ENCODE measurements at regions not wholly inside any gene's neighbourhood (a gene's known extent, or its start where the extent isn't known, plus 50 kb on each side); places are given as distances from the start of the nearest gene placed in this dataset.
"Not testable (repeated sequence)": the region's sequence is repeated elsewhere in the genome, so short reads cannot be mapped to it uniquely, and the experiment has no call there.

DNA sequence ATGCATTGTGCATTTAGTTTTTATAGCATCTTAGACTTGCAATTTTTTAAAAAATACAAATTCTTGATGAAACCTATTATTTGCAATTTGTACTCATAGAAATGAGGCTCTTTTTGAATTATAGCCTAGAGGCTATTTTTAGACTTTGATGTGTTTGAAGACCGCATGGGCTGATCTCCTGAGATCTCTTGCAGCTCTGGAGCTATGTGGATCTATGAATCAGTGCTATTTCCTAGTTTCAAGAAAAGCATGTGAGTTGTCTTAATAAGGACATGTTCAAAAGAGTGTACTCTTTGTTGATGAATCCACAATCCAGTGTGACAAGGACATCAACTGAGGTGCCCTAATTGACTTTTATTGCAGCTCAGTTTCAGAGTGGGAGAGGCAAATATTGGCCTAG lies 620.5 kb downstream of the ETS1 start:
- Histone ChIP-seq H3K4me1 (ENCODE audit: control insufficient read depth, insufficient read depth, low read length) (no peaks in the 10 kb centered on the region), H3K36me3 (ENCODE audit: control insufficient read depth, insufficient read depth, low read length) (no peaks in the 10 kb centered on the region), H3K27ac (ENCODE audit: low read depth, low read length) (no peak overlapping the region), H3K27me3 (ENCODE audit: control insufficient read depth, insufficient read depth, low read length) (no peaks in the 10 kb centered on the region), H3K9me3 (ENCODE audit: control insufficient read depth, insufficient read depth, low read length) (no peaks in the 10 kb centered on the region), H3K4me3 (ENCODE audit: low read depth, low read length) (no peak overlapping the region)
- no peak for DNase-seq (ENCODE audit: low read depth in 4 of 6, low spot score in 6 of 6)
- WGBS (ENCODE audit: insufficient coverage): 93% methylated on average over 1 of the region's 1 CpG

DNA sequence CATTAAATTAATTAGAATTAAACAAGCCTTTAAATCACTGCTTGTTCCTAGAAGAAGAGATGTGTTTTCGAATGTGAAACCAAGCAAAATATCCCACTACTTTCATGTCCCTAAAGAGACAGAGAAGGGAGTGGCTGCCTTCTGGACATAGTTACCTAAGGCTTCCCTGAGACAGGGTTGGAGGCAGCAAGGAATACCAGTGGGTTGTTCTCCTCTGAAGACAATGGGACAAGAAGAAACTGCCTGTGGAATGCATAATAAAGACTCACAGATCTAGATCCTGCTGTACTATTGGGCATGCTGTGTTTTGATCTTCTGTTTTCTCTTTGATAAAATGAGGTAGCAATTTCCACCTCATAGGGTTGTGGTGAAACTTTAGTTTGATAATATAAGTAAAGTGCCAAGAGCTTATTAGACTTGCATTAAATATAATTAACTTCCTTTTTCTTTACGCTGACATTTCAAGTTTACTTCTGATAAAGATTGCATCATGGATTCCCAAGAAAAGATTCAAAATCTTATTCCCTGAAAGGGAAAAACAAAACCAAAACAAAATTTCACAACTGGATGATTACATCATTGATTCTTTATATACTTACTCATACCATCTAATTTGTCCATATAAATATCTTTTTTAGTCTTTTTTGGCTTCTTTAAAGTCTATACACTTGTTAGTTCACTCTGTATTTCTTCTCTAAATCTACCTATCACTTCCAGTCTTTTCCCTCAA lies 621.3 kb downstream of the ETS1 start:
- no CpG with 5 or more reads among the region's 2 CpGs for WGBS (ENCODE audit: insufficient coverage)

DNA sequence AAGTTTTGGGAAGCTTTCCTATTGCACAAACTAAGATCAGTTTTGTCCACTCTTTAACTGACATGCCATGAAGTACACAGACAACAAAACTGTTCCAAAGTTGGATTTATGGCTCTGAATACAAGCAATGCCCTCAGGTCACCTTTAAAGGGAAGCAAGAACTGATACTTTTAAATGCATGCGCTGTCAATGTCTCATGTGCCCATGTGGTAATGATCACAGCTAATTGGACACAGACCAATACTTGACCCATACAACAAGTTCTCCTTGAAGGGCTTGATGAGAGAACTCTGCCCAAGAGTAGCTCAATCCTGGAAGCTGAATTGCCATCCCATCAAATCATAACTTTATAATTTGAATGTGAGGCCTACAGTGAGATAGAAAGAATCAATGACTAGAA lies 624.9 kb downstream of the ETS1 start:
- WGBS (ENCODE audit: insufficient coverage): 73% methylated on average over 1 of the region's 1 CpG
- Histone ChIP-seq H3K4me1 (ENCODE audit: control insufficient read depth, insufficient read depth, low read length) (no peaks in the 10 kb centered on the region), H3K36me3 (ENCODE audit: control insufficient read depth, insufficient read depth, low read length) (no peaks in the 10 kb centered on the region), H3K27ac (ENCODE audit: low read depth, low read length) (no peak overlapping the region), H3K27me3 (ENCODE audit: control insufficient read depth, insufficient read depth, low read length) (no peaks in the 10 kb centered on the region), H3K4me3 (ENCODE audit: low read depth, low read length) (no peak overlapping the region), H3K9me3 (ENCODE audit: control insufficient read depth, insufficient read depth, low read length) (no peaks in the 10 kb centered on the region)
- DNase-seq (ENCODE audit: low read depth in 4 of 6, low spot score in 6 of 6): no peak

More for the DNA sequence above, 621.3 kb downstream of the ETS1 start:
- H3K36me3 ChIP-seq (ENCODE audit: control insufficient read depth, insufficient read depth, low read length): no peaks in the 10 kb centered on the region
- H3K27me3 ChIP-seq (ENCODE audit: control insufficient read depth, insufficient read depth, low read length): no peaks in the 10 kb centered on the region
- no peak overlapping the region for H3K4me3 ChIP-seq (ENCODE audit: low read depth, low read length)
- no peak overlapping the region for H3K27ac ChIP-seq (ENCODE audit: low read depth, low read length)
- no peaks in the 10 kb centered on the region for H3K4me1 ChIP-seq (ENCODE audit: control insufficient read depth, insufficient read depth, low read length)
- no peak for DNase-seq (ENCODE audit: low read depth in 4 of 6, low spot score in 6 of 6)
- no peaks in the 10 kb centered on the region for H3K9me3 ChIP-seq (ENCODE audit: control insufficient read depth, insufficient read depth, low read length)

DNA sequence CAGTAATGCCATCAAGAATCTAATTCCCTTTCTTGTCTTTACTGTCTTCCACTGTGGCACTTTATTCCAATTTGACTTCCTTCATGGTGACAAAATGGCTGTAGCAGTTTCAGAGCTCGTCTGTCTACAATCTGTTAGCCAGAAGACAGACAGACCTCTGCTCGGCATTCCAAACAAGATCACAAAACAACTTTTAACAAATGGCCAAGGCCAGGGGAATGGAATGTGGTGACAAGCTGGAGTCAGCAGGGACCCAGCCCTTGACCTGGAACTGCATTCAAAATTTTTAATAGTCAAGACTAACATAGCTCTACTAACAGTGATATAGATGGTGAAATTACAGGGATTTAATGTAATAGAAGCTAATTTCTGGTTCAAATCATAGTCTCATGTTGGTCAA lies 637.2 kb downstream of the ETS1 start:
- 40% methylated on average over 1 of the region's 2 CpGs for WGBS (ENCODE audit: insufficient coverage)

DNA sequence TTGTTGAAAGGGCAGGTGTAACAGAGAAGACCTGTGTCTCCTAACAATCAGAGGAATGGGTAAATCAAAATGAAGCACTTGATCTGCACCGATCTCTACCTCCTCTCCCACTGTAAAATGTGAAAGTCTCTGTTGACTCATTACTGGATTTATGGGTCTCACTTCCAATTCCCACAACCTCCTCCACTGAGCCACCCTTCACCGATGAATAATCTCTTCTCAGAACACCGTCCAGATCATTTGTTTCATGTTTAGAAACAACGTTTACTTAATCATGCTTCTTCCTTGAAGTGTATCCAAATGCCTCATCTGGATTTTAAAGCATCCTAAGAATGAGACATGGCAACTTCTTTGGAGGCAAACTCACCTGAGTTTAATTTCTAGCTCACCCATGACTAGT lies 643.6 kb downstream of the ETS1 start:
- Histone ChIP-seq H3K4me1 (ENCODE audit: control insufficient read depth, insufficient read depth, low read length) (no peaks in the 10 kb centered on the region), H3K27me3 (ENCODE audit: control insufficient read depth, insufficient read depth, low read length) (no peaks in the 10 kb centered on the region), H3K27ac (ENCODE audit: low read depth, low read length) (no peak overlapping the region), H3K36me3 (ENCODE audit: control insufficient read depth, insufficient read depth, low read length) (no peaks in the 10 kb centered on the region), H3K9me3 (ENCODE audit: control insufficient read depth, insufficient read depth, low read length) (no peaks in the 10 kb centered on the region), H3K4me3 (ENCODE audit: low read depth, low read length) (no peak overlapping the region)
- DNase-seq (ENCODE audit: low read depth in 4 of 6, low spot score in 6 of 6): no peak
- 59% methylated on average over 3 of the region's 4 CpGs for WGBS (ENCODE audit: insufficient coverage)

More for the DNA sequence above, 637.2 kb downstream of the ETS1 start:
- DNase-seq (ENCODE audit: low read depth in 4 of 6, low spot score in 6 of 6): no peak
- Histone ChIP-seq H3K27ac (ENCODE audit: low read depth, low read length) (no peak overlapping the region), H3K4me3 (ENCODE audit: low read depth, low read length) (no peak overlapping the region), H3K36me3 (ENCODE audit: control insufficient read depth, insufficient read depth, low read length) (no peaks in the 10 kb centered on the region), H3K4me1 (ENCODE audit: control insufficient read depth, insufficient read depth, low read length) (no peaks in the 10 kb centered on the region), H3K27me3 (ENCODE audit: control insufficient read depth, insufficient read depth, low read length) (no peaks in the 10 kb centered on the region), H3K9me3 (ENCODE audit: control insufficient read depth, insufficient read depth, low read length) (peaks cover 1% of the 10 kb centered on the region)

DNA sequence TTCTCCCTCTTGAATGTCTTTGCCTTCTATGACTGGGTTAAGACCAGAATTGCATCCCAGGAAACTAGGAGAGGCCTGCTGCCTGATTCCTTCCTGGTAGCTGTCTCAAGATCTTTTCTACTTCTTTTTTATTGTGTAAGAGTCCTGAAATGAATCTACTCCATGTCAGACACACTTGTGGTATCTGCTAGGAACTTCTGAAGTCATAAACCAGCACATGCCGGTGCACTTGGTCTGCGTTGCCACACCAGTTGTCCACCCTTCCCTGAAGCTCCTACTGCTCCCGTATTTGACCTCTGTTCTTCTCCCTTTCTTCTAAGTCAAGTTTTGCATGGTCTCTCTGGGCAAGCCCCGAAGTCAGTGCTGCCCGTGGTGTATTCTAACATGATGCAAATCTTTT lies 644.2 kb downstream of the ETS1 start:
- H3K36me3 ChIP-seq (ENCODE audit: control insufficient read depth, insufficient read depth, low read length): no peaks in the 10 kb centered on the region
- no peak overlapping the region for H3K27ac ChIP-seq (ENCODE audit: low read depth, low read length)
- H3K4me3 ChIP-seq (ENCODE audit: low read depth, low read length): no peak overlapping the region
- no peaks in the 10 kb centered on the region for H3K4me1 ChIP-seq (ENCODE audit: control insufficient read depth, insufficient read depth, low read length)
- WGBS (ENCODE audit: insufficient coverage): 100% methylated on average over 3 of the region's 5 CpGs
- DNase-seq (ENCODE audit: low read depth in 4 of 6, low spot score in 6 of 6): no peak
- H3K9me3 ChIP-seq (ENCODE audit: control insufficient read depth, insufficient read depth, low read length): no peaks in the 10 kb centered on the region
- no peaks in the 10 kb centered on the region for H3K27me3 ChIP-seq (ENCODE audit: control insufficient read depth, insufficient read depth, low read length)

DNA sequence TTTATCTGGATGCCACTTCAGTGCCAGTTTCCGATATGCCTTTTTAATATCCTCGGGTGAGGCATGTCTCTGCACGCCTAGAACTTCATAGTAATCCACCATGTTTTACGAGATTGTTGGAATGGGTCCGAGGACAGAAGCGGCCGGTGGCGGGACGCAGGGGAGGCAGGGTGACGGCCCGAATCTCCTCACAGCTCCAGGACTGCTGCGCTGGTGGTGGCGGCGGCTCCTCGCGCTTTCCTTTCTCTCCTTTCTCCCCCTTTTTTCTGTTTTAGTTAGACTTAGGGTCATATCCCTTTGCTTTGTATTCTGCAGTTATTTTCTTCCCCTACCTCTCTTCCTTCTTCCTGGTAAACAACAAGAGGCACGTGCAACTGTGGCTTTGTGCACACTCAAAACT lies 645.8 kb downstream of the ETS1 start:
- H3K9me3 ChIP-seq (ENCODE audit: control insufficient read depth, insufficient read depth, low read length); H3K36me3 ChIP-seq (ENCODE audit: control insufficient read depth, insufficient read depth, low read length); H3K27ac ChIP-seq (ENCODE audit: low read depth, low read length); H3K27me3 ChIP-seq (ENCODE audit: control insufficient read depth, insufficient read depth, low read length); DNase-seq (ENCODE audit: low read depth in 4 of 6, low spot score in 6 of 6); H3K4me3 ChIP-seq (ENCODE audit: low read depth, low read length); H3K4me1 ChIP-seq (ENCODE audit: control insufficient read depth, insufficient read depth, low read length): not testable (repeated sequence)
- WGBS (ENCODE audit: insufficient coverage): 98% methylated on average over 15 of the region's 17 CpGs

DNA sequence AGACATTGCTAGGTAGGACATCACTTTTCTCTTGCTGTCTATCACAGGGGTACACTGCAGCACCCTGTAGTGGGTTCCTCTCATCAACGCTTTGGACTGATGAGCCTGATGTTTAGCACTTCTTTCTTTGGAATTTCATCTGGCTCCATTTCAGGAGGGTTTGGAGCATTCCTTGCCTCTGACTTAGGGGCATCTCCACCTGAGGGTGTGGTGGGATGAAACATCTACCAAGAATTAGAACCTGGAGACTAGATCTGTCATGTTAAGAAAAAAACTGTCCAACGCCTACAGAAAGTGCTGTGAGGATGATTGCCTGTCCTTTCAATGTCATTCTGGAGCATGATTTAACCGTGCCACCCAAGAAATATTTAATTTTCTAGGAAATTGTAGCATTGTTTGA lies 648.4 kb downstream of the ETS1 start:
- H3K4me1 ChIP-seq (ENCODE audit: control insufficient read depth, insufficient read depth, low read length): no peaks in the 10 kb centered on the region
- no peak for DNase-seq (ENCODE audit: low read depth in 4 of 6, low spot score in 6 of 6)
- no peaks in the 10 kb centered on the region for H3K36me3 ChIP-seq (ENCODE audit: control insufficient read depth, insufficient read depth, low read length)
- H3K27me3 ChIP-seq (ENCODE audit: control insufficient read depth, insufficient read depth, low read length): no peaks in the 10 kb centered on the region
- H3K4me3 ChIP-seq (ENCODE audit: low read depth, low read length): no peak overlapping the region
- no peaks in the 10 kb centered on the region for H3K9me3 ChIP-seq (ENCODE audit: control insufficient read depth, insufficient read depth, low read length)
- no peak overlapping the region for H3K27ac ChIP-seq (ENCODE audit: low read depth, low read length)
- 94% methylated on average over 2 of the region's 3 CpGs for WGBS (ENCODE audit: insufficient coverage)

DNA sequence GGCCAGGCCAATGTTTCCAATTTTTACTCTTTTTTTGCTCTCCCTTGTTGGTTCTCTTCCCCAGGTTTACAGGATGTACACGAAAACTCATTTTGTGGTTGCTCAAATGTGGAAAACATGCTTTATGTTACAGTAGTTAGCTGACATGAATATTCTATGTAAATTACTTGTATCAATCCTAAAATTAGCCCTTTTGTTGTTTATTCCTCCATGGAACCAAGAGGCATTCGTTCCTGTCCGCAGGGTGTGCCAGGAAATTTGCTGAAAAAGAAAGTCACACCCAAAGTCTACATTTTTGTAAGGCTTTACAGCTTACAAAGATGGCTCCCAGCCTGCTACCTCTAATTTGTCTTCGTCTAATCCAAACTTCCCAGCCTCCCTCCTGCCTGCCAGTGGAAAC lies 652.3 kb downstream of the ETS1 start:
- H3K27me3 ChIP-seq (ENCODE audit: control insufficient read depth, insufficient read depth, low read length): no peaks in the 10 kb centered on the region
- no peak overlapping the region for H3K27ac ChIP-seq (ENCODE audit: low read depth, low read length)
- no peaks in the 10 kb centered on the region for H3K36me3 ChIP-seq (ENCODE audit: control insufficient read depth, insufficient read depth, low read length)
- no peak for DNase-seq (ENCODE audit: low read depth in 4 of 6, low spot score in 6 of 6)
- no peaks in the 10 kb centered on the region for H3K9me3 ChIP-seq (ENCODE audit: control insufficient read depth, insufficient read depth, low read length)
- WGBS (ENCODE audit: insufficient coverage): 82% methylated on average over 3 of the region's 4 CpGs
- no peak overlapping the region for H3K4me3 ChIP-seq (ENCODE audit: low read depth, low read length)
- H3K4me1 ChIP-seq (ENCODE audit: control insufficient read depth, insufficient read depth, low read length): no peaks in the 10 kb centered on the region

DNA sequence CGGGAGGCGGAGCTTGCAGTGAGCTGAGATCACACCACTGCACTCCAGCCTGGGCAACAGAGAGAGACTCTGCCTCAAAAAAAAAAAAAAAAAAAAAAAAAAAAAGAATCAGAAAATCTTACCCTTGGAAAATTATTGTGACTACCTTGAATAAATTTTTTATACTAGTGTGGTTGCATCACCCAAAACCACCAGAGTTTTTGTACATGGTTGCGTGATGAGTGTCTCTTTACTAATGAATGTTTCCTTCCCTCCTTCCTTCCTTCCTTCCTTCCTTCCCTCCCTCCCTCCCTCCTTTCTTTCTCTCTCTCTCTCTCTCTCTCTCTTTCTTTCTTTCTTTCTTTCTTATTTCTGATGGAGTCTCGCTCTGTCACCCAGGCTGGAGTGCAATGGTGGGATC lies 653.4 kb downstream of the ETS1 start:
- not testable (repeated sequence) for H3K36me3 ChIP-seq (ENCODE audit: control insufficient read depth, insufficient read depth, low read length); H3K27ac ChIP-seq (ENCODE audit: low read depth, low read length); DNase-seq (ENCODE audit: low read depth in 4 of 6, low spot score in 6 of 6); H3K4me1 ChIP-seq (ENCODE audit: control insufficient read depth, insufficient read depth, low read length); H3K27me3 ChIP-seq (ENCODE audit: control insufficient read depth, insufficient read depth, low read length); H3K9me3 ChIP-seq (ENCODE audit: control insufficient read depth, insufficient read depth, low read length); H3K4me3 ChIP-seq (ENCODE audit: low read depth, low read length)
- WGBS (ENCODE audit: insufficient coverage): 80% methylated on average over 1 of the region's 4 CpGs
